ENCODE measurements at regions not wholly inside any gene's neighbourhood (a gene's known extent, or its start where the extent isn't known, plus 50 kb on each side); places are given as distances from the start of the nearest gene placed in this dataset.

DNA sequence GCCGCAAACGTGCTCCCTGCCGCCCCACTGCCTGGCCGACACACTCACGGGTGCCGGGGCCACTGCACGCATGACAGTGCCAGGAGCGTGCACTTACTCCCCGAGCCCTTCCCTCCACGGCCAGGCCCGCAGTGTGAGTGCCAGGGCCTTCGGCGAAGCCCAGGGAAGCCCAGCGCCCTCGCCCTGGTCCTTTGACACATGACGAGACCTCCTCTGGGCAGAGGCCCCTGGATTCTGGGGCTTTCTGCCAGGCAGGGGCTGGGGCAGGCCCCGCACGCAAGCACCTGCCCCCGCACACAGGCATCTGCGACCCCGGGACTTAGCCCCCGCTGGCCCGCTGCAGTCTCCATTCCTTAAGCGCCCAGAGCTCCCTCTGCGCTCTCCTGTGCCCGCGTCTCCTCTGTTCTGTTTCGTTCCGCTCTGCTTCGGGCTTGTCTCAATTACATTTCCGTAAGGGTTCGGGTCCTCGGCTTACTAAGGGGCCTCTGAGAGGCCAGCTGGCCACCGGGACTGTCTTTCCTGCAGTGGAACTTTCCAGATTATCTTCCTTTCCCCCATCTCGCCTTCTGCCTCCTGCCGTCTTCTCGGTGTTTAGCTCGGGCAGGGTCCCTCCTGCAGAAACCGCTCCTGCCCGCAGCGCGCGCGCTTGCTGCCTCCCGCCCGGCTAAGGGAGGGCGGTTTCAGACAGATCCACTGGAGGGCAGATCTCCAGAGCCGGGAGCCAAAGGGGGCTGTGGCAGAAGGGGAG lies 98.8 kb downstream of the ING1 start:
- TF ChIP-seq PATZ1 (CRISPR knock-in tag; IDR thresholded peaks at IDR 0.05; ENCODE audit: borderline replicate concordance) = no peak
- no peak for TF ChIP-seq BACH2 (CRISPR knock-in tag; IDR thresholded peaks at IDR 0.05; ENCODE audit: borderline replicate concordance)
- no peak for TF ChIP-seq ZC3H10 (CRISPR knock-in tag; IDR thresholded peaks at IDR 0.05)
- TF ChIP-seq RARB (CRISPR knock-in tag; IDR thresholded peaks at IDR 0.05) = no peak
- TF ChIP-seq ZNF565 (CRISPR knock-in tag; conservative IDR thresholded peaks at IDR 0.05; ENCODE audit: low read depth) = no peak
- TF ChIP-seq ZFP30 (CRISPR knock-in tag; IDR thresholded peaks at IDR 0.05) = no peak
- TF ChIP-seq PPARA (CRISPR knock-in tag; IDR thresholded peaks at IDR 0.05; ENCODE audit: borderline replicate concordance) = no peak
- TF ChIP-seq ISL1 (CRISPR knock-in tag; IDR thresholded peaks at IDR 0.05) = no peak
- TF ChIP-seq ZFP3 (CRISPR knock-in tag; IDR thresholded peaks at IDR 0.05) = no peak
- ATAC-seq = no peak

DNA sequence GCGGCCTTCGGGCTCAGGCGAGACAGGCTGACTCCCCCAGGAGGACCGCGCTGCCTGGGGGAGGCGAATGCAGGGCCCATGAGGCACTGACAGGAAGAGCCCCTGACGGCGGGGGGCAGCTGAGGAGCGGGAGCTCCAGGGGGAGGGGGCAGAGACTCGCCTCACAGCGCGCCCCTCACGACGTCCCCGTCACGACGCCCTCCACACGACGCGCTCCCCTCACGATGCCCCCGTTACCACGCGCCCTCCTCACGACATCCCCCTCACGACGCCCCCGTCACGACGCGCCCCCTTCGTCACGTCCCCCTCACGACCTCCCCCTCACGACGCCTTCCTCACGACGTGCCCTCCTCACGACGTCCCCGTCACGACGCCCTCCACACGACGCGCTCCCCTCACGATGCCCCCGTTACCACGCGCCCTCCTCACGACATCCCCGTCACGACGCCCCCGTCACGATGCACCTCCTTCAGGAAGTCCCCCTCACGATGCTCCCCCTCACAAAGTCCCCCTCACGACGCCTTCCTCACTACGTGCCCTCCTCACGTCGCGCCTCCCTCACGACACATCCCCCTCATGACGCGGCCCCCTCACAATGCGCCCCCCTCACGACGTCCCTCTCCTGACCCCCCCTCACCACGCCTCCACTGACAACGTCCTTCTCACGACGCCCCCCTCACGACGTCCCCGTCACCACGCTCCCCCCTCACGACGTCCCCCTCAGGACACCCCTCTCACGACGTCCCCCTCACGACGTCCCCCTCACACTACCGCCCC lies 99.6 kb downstream of the ING1 start:
- no peak for ATAC-seq
- no peak for TF ChIP-seq TCF4 (CRISPR knock-in tag; IDR thresholded peaks at IDR 0.05; ENCODE audit: borderline replicate concordance)
- TF ChIP-seq PPARA (CRISPR knock-in tag; IDR thresholded peaks at IDR 0.05; ENCODE audit: borderline replicate concordance) = no peak
- TF ChIP-seq OSR1 (CRISPR knock-in tag; IDR thresholded peaks at IDR 0.05) = no peak
- no peak for TF ChIP-seq ZNF70 (CRISPR knock-in tag; IDR thresholded peaks at IDR 0.05)
- TF ChIP-seq, protein P1, sequence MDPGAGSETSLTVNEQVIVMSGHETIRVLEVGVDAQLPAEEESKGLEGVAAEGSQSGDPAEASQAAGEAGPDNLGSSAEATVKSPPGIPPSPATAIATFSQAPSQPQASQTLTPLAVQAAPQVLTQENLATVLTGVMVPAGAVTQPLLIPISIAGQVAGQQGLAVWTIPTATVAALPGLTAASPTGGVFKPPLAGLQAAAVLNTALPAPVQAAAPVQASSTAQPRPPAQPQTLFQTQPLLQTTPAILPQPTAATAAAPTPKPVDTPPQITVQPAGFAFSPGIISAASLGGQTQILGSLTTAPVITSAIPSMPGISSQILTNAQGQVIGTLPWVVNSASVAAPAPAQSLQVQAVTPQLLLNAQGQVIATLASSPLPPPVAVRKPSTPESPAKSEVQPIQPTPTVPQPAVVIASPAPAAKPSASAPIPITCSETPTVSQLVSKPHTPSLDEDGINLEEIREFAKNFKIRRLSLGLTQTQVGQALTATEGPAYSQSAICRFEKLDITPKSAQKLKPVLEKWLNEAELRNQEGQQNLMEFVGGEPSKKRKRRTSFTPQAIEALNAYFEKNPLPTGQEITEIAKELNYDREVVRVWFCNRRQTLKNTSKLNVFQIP (CRISPR knock-in tag; IDR thresholded peaks at IDR 0.05; ENCODE audit: borderline replicate concordance, low read depth) = no peak
- no peak for TF ChIP-seq PATZ1 (CRISPR knock-in tag; IDR thresholded peaks at IDR 0.05; ENCODE audit: borderline replicate concordance)
- TF ChIP-seq ZNF8 (CRISPR knock-in tag; IDR thresholded peaks at IDR 0.05) = no peak
- no peak for TF ChIP-seq ZFP3 (CRISPR knock-in tag; IDR thresholded peaks at IDR 0.05)
- no peak for TF ChIP-seq TOX (CRISPR knock-in tag; IDR thresholded peaks at IDR 0.05; ENCODE audit: borderline replicate concordance)
- no peak for TF ChIP-seq BACH2 (CRISPR knock-in tag; IDR thresholded peaks at IDR 0.05; ENCODE audit: borderline replicate concordance)
- no peak for TF ChIP-seq ZC3H10 (CRISPR knock-in tag; IDR thresholded peaks at IDR 0.05)
- TF ChIP-seq TSHZ2 (CRISPR knock-in tag; IDR thresholded peaks at IDR 0.05) = no peak
- no peak for TF ChIP-seq RARB (CRISPR knock-in tag; IDR thresholded peaks at IDR 0.05)
- TF ChIP-seq ZNF565 (CRISPR knock-in tag; conservative IDR thresholded peaks at IDR 0.05; ENCODE audit: low read depth) = no peak
- no peak for TF ChIP-seq GLIS3 (CRISPR knock-in tag; IDR thresholded peaks at IDR 0.05)
- TF ChIP-seq ZFP30 (CRISPR knock-in tag; IDR thresholded peaks at IDR 0.05) = no peak

DNA sequence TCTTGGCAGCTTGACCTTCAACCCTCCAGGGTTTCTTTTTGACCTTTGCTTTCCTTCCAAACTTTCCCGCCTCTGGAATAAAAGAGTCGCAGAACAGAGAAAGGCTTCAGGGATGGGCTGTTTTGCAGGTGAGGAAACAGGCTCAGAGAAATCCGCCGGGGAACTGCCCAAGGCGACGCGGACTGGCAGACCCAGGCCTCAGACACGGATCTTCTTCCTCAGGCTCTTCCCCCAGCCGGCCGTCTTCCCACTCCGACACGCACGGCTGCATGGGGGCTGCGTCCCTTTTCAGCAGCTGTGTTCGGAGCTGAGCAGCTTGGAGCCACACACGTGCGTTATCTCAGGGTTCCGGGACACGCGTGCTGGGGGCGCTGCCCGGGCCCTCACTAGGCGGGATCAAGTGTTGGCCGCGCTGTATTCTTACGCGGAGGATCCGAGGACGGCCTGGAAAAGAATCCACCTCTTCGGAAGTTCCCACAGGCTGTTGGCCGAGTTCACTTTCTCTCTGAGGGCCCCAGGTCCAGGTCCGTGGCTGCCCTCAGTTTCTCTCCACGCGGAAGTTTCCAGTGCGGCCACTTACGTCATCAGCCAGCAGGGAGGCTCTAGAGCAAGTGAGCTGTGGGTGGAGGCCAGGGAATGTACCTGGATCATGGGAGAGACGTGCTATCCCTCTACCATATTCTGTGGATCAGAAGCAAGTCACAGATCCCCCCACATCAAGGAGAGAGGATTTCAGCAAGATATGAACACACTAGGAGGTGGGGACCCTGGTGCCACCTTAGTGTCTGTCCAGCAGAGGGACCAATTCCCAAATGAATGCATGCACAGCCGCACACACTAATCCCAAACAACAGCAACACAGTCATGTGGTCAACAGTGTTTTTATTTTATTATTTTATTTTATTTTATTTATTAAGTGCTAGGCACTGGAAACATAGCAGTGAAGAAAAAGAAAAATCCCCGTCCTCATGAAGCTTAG lies 100.4 kb downstream of the ING1 start:
- no peak for ATAC-seq
- TF ChIP-seq CSRNP3 (CRISPR knock-in tag; IDR thresholded peaks at IDR 0.05) = no peak
- no peak for TF ChIP-seq SNAI2 (CRISPR knock-in tag; IDR thresholded peaks at IDR 0.05)
- no peak for TF ChIP-seq RARB (CRISPR knock-in tag; IDR thresholded peaks at IDR 0.05)
- TF ChIP-seq BACH2 (CRISPR knock-in tag; IDR thresholded peaks at IDR 0.05; ENCODE audit: borderline replicate concordance) = no peak
- TF ChIP-seq TCF4 (CRISPR knock-in tag; IDR thresholded peaks at IDR 0.05; ENCODE audit: borderline replicate concordance) = no peak
- TF ChIP-seq ZNF8 (CRISPR knock-in tag; IDR thresholded peaks at IDR 0.05) = no peak
- no peak for TF ChIP-seq ZNF70 (CRISPR knock-in tag; IDR thresholded peaks at IDR 0.05)
- no peak for TF ChIP-seq ZNF565 (CRISPR knock-in tag; conservative IDR thresholded peaks at IDR 0.05; ENCODE audit: low read depth)
- no peak for TF ChIP-seq ZFP3 (CRISPR knock-in tag; IDR thresholded peaks at IDR 0.05)
- no peak for TF ChIP-seq OSR1 (CRISPR knock-in tag; IDR thresholded peaks at IDR 0.05)
- TF ChIP-seq TOX (CRISPR knock-in tag; IDR thresholded peaks at IDR 0.05; ENCODE audit: borderline replicate concordance) = no peak
- TF ChIP-seq ESRRG (CRISPR knock-in tag; IDR thresholded peaks at IDR 0.05) = no peak
- TF ChIP-seq ARNTL (CRISPR knock-in tag; IDR thresholded peaks at IDR 0.05; ENCODE audit: borderline replicate concordance, low read depth) = no peak
- TF ChIP-seq ZC3H10 (CRISPR knock-in tag; IDR thresholded peaks at IDR 0.05) = no peak
